ENCODE measurements at regions not wholly inside any gene's neighbourhood (a gene's known extent, or its start where the extent isn't known, plus 50 kb on each side); places are given as distances from the start of the nearest gene placed in this dataset.

DNA sequence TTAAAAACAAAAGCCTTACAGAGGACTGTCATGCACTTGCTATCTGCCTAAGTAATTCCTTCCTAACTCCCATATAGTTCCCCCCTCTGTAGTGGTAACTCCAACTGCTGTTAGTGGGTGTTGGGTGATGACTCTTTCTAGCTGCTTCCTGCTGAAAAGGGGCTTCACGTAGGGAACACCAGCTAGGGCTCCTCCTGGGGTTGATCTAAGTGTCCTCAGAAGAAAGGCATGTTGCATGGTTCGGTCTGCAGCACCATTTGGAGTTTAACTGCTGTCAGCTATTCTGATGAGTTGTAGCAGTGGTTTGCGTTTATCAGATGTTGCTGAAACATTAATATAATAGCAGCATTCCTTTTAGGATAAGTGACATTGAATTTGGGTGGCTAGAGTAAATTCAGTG lies 281.9 kb upstream of the TUSC1 start:
- Histone ChIP-seq H3K4me3 (ENCODE audit: insufficient read depth, low read length) (no peak overlapping the region), H4K20me1 (ENCODE audit: insufficient read depth, low read length) (no peaks in the 10 kb centered on the region), H2AFZ (ENCODE audit: low read length) (no peak overlapping the region), H3K27ac (ENCODE audit: low read depth, low read length) (no peak overlapping the region), H3K27me3 (ENCODE audit: insufficient read depth, low read length) (no peaks in the 10 kb centered on the region), H3K4me1 (ENCODE audit: insufficient read depth, low read length) (no peaks in the 10 kb centered on the region), H3K9me3 (ENCODE audit: low read depth, low read length) (no peaks in the 10 kb centered on the region), H3K36me3 (ENCODE audit: insufficient read depth, low read length) (no peaks in the 10 kb centered on the region), H3K4me2 (ENCODE audit: insufficient read depth, low read length) (no peak overlapping the region), H3K79me2 (ENCODE audit: insufficient read depth, low read length) (no peaks in the 10 kb centered on the region)
- no peak for TF ChIP-seq CTCF (IDR thresholded peaks at IDR 0.05; ENCODE audit: extremely low read depth, low read depth, low read length)
- no peak for DNase-seq (ENCODE audit: insufficient read length, low spot score, missing footprints)

DNA sequence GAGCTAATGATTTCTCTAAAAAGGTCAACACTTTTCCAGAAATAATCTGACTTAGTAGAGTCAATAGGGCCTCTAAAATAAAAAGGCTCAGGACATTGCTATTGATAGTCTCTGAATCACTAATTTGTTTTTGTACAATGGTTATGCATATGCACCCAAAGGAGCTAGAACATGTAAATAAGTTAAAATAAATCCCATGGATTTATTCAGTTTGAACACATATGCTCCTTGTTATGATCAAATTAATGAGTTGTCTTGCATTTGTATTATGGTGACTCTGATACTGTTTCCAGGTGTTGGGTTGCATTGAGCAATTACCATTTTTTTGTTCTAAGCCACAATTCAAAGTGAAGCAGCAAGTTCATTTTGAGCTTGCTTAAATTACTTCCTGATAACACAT lies 276.0 kb upstream of the TUSC1 start:
- no peaks in the 10 kb centered on the region for H4K20me1 ChIP-seq (ENCODE audit: insufficient read depth, low read length)
- H3K36me3 ChIP-seq (ENCODE audit: insufficient read depth, low read length) = no peaks in the 10 kb centered on the region
- no peak overlapping the region for H3K27ac ChIP-seq (ENCODE audit: low read depth, low read length)
- no peaks in the 10 kb centered on the region for H3K27me3 ChIP-seq (ENCODE audit: insufficient read depth, low read length)
- H2AFZ ChIP-seq (ENCODE audit: low read length) = no peak overlapping the region
- H3K79me2 ChIP-seq (ENCODE audit: insufficient read depth, low read length) = no peaks in the 10 kb centered on the region
- H3K4me3 ChIP-seq (ENCODE audit: insufficient read depth, low read length) = no peak overlapping the region
- H3K9me3 ChIP-seq (ENCODE audit: low read depth, low read length) = no peaks in the 10 kb centered on the region
- TF ChIP-seq CTCF (IDR thresholded peaks at IDR 0.05; ENCODE audit: extremely low read depth, low read depth, low read length) = no peak
- H3K4me2 ChIP-seq (ENCODE audit: insufficient read depth, low read length) = no peak overlapping the region
- no peak for DNase-seq (ENCODE audit: insufficient read length, low spot score, missing footprints)
- no peaks in the 10 kb centered on the region for H3K4me1 ChIP-seq (ENCODE audit: insufficient read depth, low read length)

- Histone ChIP-seq H3K79me2 (ENCODE audit: insufficient read depth, low read length) (no peaks in the 10 kb centered on the region), H4K20me1 (ENCODE audit: insufficient read depth, low read length) (no peaks in the 10 kb centered on the region), H3K27ac (ENCODE audit: low read depth, low read length) (no peak overlapping the region), H3K27me3 (ENCODE audit: insufficient read depth, low read length) (no peaks in the 10 kb centered on the region), H2AFZ (ENCODE audit: low read length) (no peak overlapping the region), H3K4me1 (ENCODE audit: insufficient read depth, low read length) (no peaks in the 10 kb centered on the region), H3K9me3 (ENCODE audit: low read depth, low read length) (no peaks in the 10 kb centered on the region), H3K4me2 (ENCODE audit: insufficient read depth, low read length) (no peak overlapping the region), H3K36me3 (ENCODE audit: insufficient read depth, low read length) (no peaks in the 10 kb centered on the region), H3K4me3 (ENCODE audit: insufficient read depth, low read length) (no peak overlapping the region)
- DNase-seq (ENCODE audit: insufficient read length, low spot score, missing footprints) = no peak
- TF ChIP-seq CTCF (IDR thresholded peaks at IDR 0.05; ENCODE audit: extremely low read depth, low read depth, low read length) = no peak
Measured at GRCh38 chr9:25948182-25948581, 269.9 kb upstream of the TUSC1 start.

DNA sequence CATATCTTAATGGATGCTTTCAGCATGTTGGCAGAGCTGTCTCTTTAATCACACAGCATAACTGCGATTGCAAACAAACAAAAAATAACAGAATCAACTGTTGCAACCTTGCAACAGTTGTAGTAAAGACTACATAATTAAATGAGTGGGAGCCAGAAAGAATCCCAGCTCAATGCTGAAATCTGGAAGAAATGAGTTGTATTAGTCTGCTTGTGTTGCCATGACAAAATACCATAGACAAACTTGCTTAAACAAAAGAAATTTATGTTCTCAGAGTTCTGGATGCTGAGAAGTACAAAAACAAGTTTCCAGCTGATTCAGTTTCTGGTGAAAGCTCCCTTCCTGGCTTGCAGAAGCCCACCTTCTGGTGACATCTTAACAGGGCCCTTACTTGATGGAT lies 260.9 kb upstream of the TUSC1 start:
- Histone ChIP-seq H3K4me3 (ENCODE audit: insufficient read depth, low read length) (no peak overlapping the region), H3K4me1 (ENCODE audit: insufficient read depth, low read length) (no peaks in the 10 kb centered on the region), H3K4me2 (ENCODE audit: insufficient read depth, low read length) (no peak overlapping the region), H4K20me1 (ENCODE audit: insufficient read depth, low read length) (no peaks in the 10 kb centered on the region), H3K36me3 (ENCODE audit: insufficient read depth, low read length) (no peaks in the 10 kb centered on the region), H3K27ac (ENCODE audit: low read depth, low read length) (no peak overlapping the region), H2AFZ (ENCODE audit: low read length) (no peak overlapping the region), H3K79me2 (ENCODE audit: insufficient read depth, low read length) (no peaks in the 10 kb centered on the region), H3K27me3 (ENCODE audit: insufficient read depth, low read length) (no peaks in the 10 kb centered on the region), H3K9me3 (ENCODE audit: low read depth, low read length) (no peaks in the 10 kb centered on the region)
- no peak for DNase-seq (ENCODE audit: insufficient read length, low spot score, missing footprints)
- TF ChIP-seq CTCF (IDR thresholded peaks at IDR 0.05; ENCODE audit: extremely low read depth, low read depth, low read length) = no peak

All from osteoblast (primary cell).